Peyer's patch (tissue), 4 donors: ENCODE measurements at regions not wholly inside any gene's neighbourhood (a gene's known extent, or its start where the extent isn't known, plus 50 kb on each side); places are given as distances from the start of the nearest gene placed in this dataset.

Experiments used
- DNase-seq, 3 donors: peaks; one replicate each; pipeline ENCODE4 v3.0.0-alpha.2; 2017 to 2019
- H3K27ac ChIP-seq, 4 donors: fragments of 200-600 bp; sonication (generic); one replicate each; pipeline ENCODE4 v1.5.1; 2016 to 2019
- H3K27me3 ChIP-seq, 2 donors: fragments of 200-600 bp; sonication (generic); one replicate each; pipeline ENCODE4 v1.5.1; 2019
- H3K36me3 ChIP-seq, 3 donors: fragments of 200-600 bp; sonication (generic); one replicate each; pipeline ENCODE4 v1.5.1; 2016 to 2019
- H3K4me1 ChIP-seq, 4 donors: fragments of 200-600 bp; sonication (generic); one replicate each; pipeline ENCODE4 v1.5.1; 2016 to 2019
- H3K4me3 ChIP-seq, 4 donors: fragments of 200-600 bp; sonication (generic); 1 replicate in 3 of 4; 2 replicates in 1 of 4; pipeline ENCODE4 v1.5.1; 2016 to 2019; ENCODE audit warnings: mild to moderate bottlenecking in 1 of 4
- H3K9me3 ChIP-seq, 4 donors: fragments of 200-600 bp; sonication (generic); one replicate each; pipeline ENCODE4 v1.5.1; 2016 to 2019; ENCODE audit warnings: mild to moderate bottlenecking in 1 of 4
- POLR2A ChIP-seq, 2 donors: fragments of 450-650 bp; IDR thresholded peaks; one replicate each; pipeline ENCODE4 v1.5.1; 2017; ENCODE audit warnings: antibody characterized with exemption in 2 of 2, mild to moderate bottlenecking in 2 of 2, moderate library complexity in 2 of 2
- TF ChIP-seq, protein P1 (sequence below), 6 experiments: fragments of 450-650 bp in 4 of 6; fragments of 200-600 bp in 2 of 6; sonication (generic) in 1 of 6; IDR thresholded peaks; one replicate each; pipeline ENCODE4 v1.5.1; 2017 to 2019; ENCODE audit warnings: antibody characterized with exemption in 6 of 6, mild to moderate bottlenecking in 3 of 6, moderate library complexity in 1 of 6

- no peak for DNase-seq
- Histone ChIP-seq H3K27me3 (no peaks in the 10 kb centered on the region), H3K4me1 (no peaks in the 10 kb centered on the region), H3K4me3 (no peak overlapping the region), H3K27ac (no peak overlapping the region), H3K36me3 (no peaks in the 10 kb centered on the region), H3K9me3 (no peaks in the 10 kb centered on the region)
- no peak for TF ChIP-seq POLR2A (IDR thresholded peaks at IDR 0.05)
- TF ChIP-seq, protein P1, sequence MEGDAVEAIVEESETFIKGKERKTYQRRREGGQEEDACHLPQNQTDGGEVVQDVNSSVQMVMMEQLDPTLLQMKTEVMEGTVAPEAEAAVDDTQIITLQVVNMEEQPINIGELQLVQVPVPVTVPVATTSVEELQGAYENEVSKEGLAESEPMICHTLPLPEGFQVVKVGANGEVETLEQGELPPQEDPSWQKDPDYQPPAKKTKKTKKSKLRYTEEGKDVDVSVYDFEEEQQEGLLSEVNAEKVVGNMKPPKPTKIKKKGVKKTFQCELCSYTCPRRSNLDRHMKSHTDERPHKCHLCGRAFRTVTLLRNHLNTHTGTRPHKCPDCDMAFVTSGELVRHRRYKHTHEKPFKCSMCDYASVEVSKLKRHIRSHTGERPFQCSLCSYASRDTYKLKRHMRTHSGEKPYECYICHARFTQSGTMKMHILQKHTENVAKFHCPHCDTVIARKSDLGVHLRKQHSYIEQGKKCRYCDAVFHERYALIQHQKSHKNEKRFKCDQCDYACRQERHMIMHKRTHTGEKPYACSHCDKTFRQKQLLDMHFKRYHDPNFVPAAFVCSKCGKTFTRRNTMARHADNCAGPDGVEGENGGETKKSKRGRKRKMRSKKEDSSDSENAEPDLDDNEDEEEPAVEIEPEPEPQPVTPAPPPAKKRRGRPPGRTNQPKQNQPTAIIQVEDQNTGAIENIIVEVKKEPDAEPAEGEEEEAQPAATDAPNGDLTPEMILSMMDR (IDR thresholded peaks at IDR 0.05), result no peak
Observed at GRCh38 chr1:102262994-102263393, 266.3 kb upstream of the OLFM3 start.

GRCh38 chr1:102252731-102253505 is 256.2 kb upstream of the OLFM3 start:
- no peak for DNase-seq
- no peaks in the 10 kb centered on the region for H3K9me3 ChIP-seq
- TF ChIP-seq, protein P1 (IDR thresholded peaks at IDR 0.05), result no peak
- no peak for TF ChIP-seq POLR2A (IDR thresholded peaks at IDR 0.05)
- H3K27me3 ChIP-seq, result no peaks in the 10 kb centered on the region
- H3K27ac ChIP-seq, result no peak overlapping the region
- no peak overlapping the region for H3K4me3 ChIP-seq
- H3K4me1 ChIP-seq, result no peaks in the 10 kb centered on the region
- H3K36me3 ChIP-seq, result no peaks in the 10 kb centered on the region

DNA sequence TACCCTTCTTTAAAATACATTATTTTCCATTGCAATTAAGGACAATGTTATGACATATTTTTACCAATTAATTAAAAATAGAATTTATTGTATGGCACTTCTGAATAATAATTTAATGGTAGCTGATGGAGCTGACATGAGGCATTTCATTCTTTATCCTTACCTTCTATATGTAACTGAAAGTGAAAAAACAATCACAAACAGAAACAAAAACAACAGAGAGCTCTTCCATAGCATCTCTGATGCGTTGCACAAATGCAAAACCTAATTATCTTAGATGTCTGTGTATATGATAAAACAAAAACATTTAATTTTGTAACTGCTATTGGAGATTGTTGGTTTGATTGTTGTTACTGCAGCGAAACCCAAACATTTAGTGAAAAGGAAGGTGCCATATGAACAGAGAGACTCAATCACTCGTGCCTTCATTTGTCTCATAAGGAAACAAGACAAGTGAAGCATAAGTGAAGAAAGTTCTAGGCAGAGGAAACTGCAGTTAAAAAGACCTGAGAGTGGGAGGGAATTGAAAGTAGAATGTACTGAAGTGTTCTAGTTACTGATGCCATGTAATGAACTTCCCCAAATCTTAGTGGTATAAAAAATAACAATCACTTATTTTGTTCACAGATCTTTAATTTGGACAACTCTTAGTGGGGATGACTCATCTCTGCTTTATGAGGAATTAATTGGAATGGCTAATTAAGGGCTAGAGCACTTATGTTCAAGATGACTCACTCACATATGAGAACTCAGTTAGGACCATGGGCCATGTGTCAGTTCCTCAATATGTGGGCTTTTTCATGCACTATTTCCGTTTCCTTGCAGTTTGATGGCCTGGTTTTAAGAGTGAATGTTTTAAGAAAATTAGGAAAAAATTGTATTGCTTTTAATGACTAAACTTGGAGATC is 245.0 kb upstream of the OLFM3 start:
- H3K27ac ChIP-seq, result no peak overlapping the region
- TF ChIP-seq, protein P1 (IDR thresholded peaks at IDR 0.05), result no peak
- no peak for TF ChIP-seq POLR2A (IDR thresholded peaks at IDR 0.05)
- no peaks in the 10 kb centered on the region for H3K27me3 ChIP-seq
- H3K4me3 ChIP-seq, result no peak overlapping the region
- no peaks in the 10 kb centered on the region for H3K36me3 ChIP-seq
- no peak for DNase-seq
- no peaks in the 10 kb centered on the region for H3K9me3 ChIP-seq
- no peaks in the 10 kb centered on the region for H3K4me1 ChIP-seq

DNA sequence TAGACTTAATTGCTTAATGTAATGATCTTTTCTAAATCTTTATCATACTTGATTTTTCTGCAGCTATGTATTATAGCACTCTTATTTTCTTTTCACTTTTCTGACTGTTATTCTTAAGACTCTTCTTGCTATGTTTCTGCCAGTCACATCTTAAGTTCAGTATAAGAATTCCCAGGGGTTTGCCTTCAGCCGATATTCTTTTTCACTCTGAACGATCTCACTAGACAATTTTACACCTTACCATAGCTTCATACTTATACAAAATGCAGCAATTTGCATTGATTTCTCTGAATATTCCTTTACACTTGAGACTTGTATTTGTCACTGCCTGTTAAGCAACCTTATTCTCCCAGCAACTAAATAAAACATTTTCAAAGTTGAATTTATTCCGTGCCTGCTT is 242.5 kb upstream of the OLFM3 start:
- Histone ChIP-seq H3K9me3 (no peaks in the 10 kb centered on the region), H3K27ac (no peak overlapping the region), H3K4me3 (no peak overlapping the region), H3K36me3 (no peaks in the 10 kb centered on the region), H3K4me1 (no peaks in the 10 kb centered on the region), H3K27me3 (no peaks in the 10 kb centered on the region)
- DNase-seq, result no peak
- no peak for TF ChIP-seq POLR2A (IDR thresholded peaks at IDR 0.05)
- TF ChIP-seq, protein P1 (IDR thresholded peaks at IDR 0.05), result no peak

DNA sequence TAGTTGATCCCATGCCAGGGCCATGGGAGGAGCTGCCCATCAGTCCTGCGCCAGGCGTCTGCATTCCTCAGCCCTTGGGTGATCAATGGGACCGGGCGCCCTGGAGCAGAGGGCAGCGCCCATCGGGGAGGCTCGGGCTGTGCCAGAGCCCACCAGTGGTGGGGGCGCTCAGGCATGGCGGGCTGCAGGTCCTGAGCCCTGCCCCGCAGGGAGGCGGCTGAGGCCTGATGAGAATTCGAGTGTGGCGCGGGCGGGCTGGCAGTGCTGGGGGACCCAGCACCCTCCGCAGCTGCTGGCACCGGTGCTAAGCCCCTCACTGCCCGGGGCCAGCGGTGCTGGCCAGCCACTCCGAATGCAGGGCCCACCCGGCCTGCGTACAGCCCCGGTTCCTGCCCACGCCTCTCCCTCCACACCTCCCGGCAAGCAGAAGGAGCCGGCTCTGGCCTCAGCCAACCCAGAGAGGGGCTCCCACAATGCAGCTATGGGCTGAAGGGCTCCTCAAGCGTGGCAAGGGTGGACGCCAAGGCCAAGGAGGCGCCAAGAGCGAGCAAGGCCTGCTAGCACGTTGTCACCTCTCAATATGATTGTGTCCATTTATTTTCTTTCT is 238.1 kb upstream of the OLFM3 start:
- Histone ChIP-seq H3K27me3 (no peaks in the 10 kb centered on the region), H3K27ac (no peak overlapping the region), H3K4me3 (no peak overlapping the region), H3K36me3 (no peaks in the 10 kb centered on the region), H3K4me1 (no peaks in the 10 kb centered on the region), H3K9me3 (no peaks in the 10 kb centered on the region)
- DNase-seq, result no peak
- TF ChIP-seq, protein P1 (IDR thresholded peaks at IDR 0.05), result no peak
- TF ChIP-seq POLR2A (IDR thresholded peaks at IDR 0.05), result no peak
